MCF 10A (cell line): ENCODE measurements at regions not wholly inside any gene's neighbourhood (a gene's known extent, or its start where the extent isn't known, plus 50 kb on each side); places are given as distances from the start of the nearest gene placed in this dataset.

Source experiments
- BruUV-seq: library from RNA; stranded (reverse); fragments of 400-500 nt; replicated peaks from 2 replicates; lab custom pipeline; 2021; lab: Mats Ljungman, UMichigan
- CTCF ChIA-PET: fragments of 300-600 bp; sonication (Branson Sonifier 250); formaldehyde crosslinking; extraction: SDS; loops from one replicate; lab custom pipeline; 2021; ENCODE audit warnings: antibody characterized with exemption, inconsistent platforms; lab: Yijun Ruan, JAX
- POLR2A ChIA-PET: fragments of 300-600, 350-650 bp; sonication (Branson Sonifier 250); formaldehyde crosslinking; extraction: SDS; loops from one replicate; lab custom pipeline; 2020; ENCODE audit warnings: antibody characterized with exemption, inconsistent platforms; lab: Yijun Ruan, JAX
- DNase-seq: peaks from one replicate; pipeline ENCODE4 v3.0.0-alpha.2; 2018; ENCODE audit not compliant: unreplicated experiment
- H3K27ac Mint-ChIP-seq: one replicate; pipeline ENCODE4 v1.8.0; 2022; ENCODE audit warnings: mild to moderate bottlenecking, low read depth, mixed read lengths; ENCODE audit not compliant: unreplicated experiment
- H3K27me3 Mint-ChIP-seq: one replicate; pipeline ENCODE4 v1.8.0; 2022; ENCODE audit warnings: mixed read lengths; ENCODE audit not compliant: insufficient read depth, unreplicated experiment
- H3K36me3 Mint-ChIP-seq: one replicate; pipeline ENCODE4 v1.8.0; 2022; ENCODE audit warnings: mild to moderate bottlenecking, moderate library complexity, mixed read lengths; ENCODE audit not compliant: insufficient read depth, unreplicated experiment
- H3K4me1 Mint-ChIP-seq: one replicate; pipeline ENCODE4 v1.8.0; 2022; ENCODE audit warnings: mixed read lengths; ENCODE audit not compliant: insufficient read depth, unreplicated experiment
- H3K4me3 Mint-ChIP-seq: one replicate; pipeline ENCODE4 v1.8.0; 2022; ENCODE audit warnings: mild to moderate bottlenecking, moderate library complexity, mixed read lengths; ENCODE audit not compliant: unreplicated experiment
- H3K9me3 Mint-ChIP-seq: one replicate; pipeline ENCODE4 v1.8.0; 2022; ENCODE audit warnings: mixed read lengths; ENCODE audit not compliant: unreplicated experiment
- intact Hi-C: fragments of 100-400 bp; cut with micrococcal nuclease; formaldehyde crosslinking; loops from 2 replicates; pipeline ENCODE4 v1.14.1; 2022
- TF ChIP-seq, protein P1 (sequence below): fragments of 200-600 bp; IDR thresholded peaks from one replicate; pipeline ENCODE4 v1.8.0; 2022; ENCODE audit warnings: antibody characterized with exemption, mild to moderate bottlenecking; ENCODE audit not compliant: unreplicated experiment

DNA sequence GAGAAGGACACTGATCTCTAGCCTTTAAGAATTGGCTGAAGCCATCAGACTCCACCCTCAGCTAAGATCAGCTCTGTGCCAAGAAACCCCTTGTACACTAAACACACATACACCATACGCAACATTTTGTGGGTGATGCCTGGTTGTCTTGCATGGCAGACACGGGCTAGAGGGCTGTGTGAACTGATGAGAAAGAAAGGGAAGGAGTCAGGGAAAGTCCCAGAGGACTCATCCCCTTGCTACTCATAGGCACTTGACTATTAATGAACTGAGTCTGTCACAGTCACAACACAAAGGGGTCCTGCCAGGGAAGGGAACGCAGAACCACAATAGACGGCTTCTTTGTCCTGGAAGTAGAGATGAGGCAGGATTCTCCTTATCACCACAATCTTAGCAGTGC, 80.8 kb downstream of the EMP1 start:
- ChIA-PET CTCF (interaction anchor here (0.5 to 3.0 kb wide), 9 partner anchors 19 to 745 kb away, joined by 3 to 28 read pairs (median 6); no protein-coding TSS in a partner anchor), POLR2A (no interaction called here)
- H3K4me3 Mint-ChIP-seq = no peak overlapping the region
- TF ChIP-seq, protein P1, sequence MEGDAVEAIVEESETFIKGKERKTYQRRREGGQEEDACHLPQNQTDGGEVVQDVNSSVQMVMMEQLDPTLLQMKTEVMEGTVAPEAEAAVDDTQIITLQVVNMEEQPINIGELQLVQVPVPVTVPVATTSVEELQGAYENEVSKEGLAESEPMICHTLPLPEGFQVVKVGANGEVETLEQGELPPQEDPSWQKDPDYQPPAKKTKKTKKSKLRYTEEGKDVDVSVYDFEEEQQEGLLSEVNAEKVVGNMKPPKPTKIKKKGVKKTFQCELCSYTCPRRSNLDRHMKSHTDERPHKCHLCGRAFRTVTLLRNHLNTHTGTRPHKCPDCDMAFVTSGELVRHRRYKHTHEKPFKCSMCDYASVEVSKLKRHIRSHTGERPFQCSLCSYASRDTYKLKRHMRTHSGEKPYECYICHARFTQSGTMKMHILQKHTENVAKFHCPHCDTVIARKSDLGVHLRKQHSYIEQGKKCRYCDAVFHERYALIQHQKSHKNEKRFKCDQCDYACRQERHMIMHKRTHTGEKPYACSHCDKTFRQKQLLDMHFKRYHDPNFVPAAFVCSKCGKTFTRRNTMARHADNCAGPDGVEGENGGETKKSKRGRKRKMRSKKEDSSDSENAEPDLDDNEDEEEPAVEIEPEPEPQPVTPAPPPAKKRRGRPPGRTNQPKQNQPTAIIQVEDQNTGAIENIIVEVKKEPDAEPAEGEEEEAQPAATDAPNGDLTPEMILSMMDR = no peak
- no peak overlapping the region for H3K27ac Mint-ChIP-seq
- H3K4me1 Mint-ChIP-seq = no peaks in the 10 kb centered on the region
- H3K27me3 Mint-ChIP-seq = peaks cover 44% of the 10 kb centered on the region
- BruUV-seq = no TSS peak
- H3K9me3 Mint-ChIP-seq = no peaks in the 10 kb centered on the region
- DNase-seq = no peak
- H3K36me3 Mint-ChIP-seq = no peaks in the 10 kb centered on the region
- intact Hi-C loops = loop anchor here (5.0 to 10.0 kb wide), 3 partner anchors 68 to 588 kb away; no protein-coding TSS in a partner anchor

DNA sequence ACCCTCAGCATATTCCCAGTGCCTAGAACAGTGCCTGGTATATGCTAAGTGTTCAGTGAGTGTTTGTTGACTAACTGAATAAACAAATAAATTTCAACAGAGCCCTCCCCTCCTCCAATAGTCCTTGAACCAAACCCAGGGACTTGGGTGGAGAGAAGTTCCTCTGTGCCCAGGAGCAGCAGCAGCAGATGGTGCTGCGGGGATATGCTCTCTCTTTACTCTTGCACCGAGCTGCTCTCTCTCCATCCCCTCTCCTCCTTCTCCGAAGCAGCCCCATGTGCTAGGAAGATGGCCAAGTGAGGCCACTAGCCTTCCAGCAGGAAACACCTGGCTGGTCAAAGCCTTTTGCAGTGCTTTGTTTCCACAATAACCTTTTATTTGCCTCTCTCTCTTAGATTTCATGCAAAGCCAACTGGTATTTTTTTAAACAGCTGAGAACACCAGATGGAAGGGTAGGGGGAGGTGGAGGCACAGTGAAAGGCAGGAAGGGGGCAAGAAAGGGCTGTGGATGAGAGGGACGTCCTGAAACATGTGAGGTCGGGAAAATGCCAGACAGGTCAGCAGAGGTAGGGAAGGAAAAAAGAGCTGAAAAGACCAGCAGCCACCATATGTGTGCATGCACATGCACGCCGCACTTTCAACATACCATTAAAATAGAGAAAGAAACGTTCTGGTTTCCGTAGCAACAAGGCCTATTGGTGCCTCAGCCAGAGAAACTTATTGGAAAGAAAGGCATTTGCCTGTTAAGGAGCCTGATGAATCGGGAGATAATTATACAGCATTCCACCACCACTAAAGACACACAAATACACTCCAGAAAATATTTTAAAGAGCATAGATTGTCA, 78.9 kb downstream of the EMP1 start:
- no TSS peak for BruUV-seq
- peaks cover 62% of the 10 kb centered on the region for H3K27me3 Mint-ChIP-seq
- H3K27ac Mint-ChIP-seq = no peak overlapping the region
- no peaks in the 10 kb centered on the region for H3K36me3 Mint-ChIP-seq
- intact Hi-C loops = loop anchor here (5.0 to 10.0 kb wide), 3 partner anchors 69 to 589 kb away; no protein-coding TSS in a partner anchor
- H3K9me3 Mint-ChIP-seq = no peaks in the 10 kb centered on the region
- no peaks in the 10 kb centered on the region for H3K4me1 Mint-ChIP-seq
- CTCF ChIA-PET = interaction anchor here (0.6 to 4.2 kb wide), 9 partner anchors 14 to 1112 kb away, joined by 3 to 32 read pairs (median 4); no protein-coding TSS in a partner anchor
- TF ChIP-seq, protein P1 = no peak
- H3K4me3 Mint-ChIP-seq = no peak overlapping the region
- POLR2A ChIA-PET = no interaction called here
- DNase-seq = no peak

GRCh38 chr12:13273850-13274249, 77.3 kb downstream of the EMP1 start:
- ChIA-PET POLR2A (no interaction called here), CTCF (interaction anchor here (1.0 to 4.2 kb wide), 2 partner anchors 19 to 386 kb away, joined by 5 to 32 read pairs; no protein-coding TSS in a partner anchor)
- BruUV-seq = no TSS peak

More at GRCh38 chr12:13273850-13274249, 77.3 kb downstream of the EMP1 start:
- Mint-ChIP-seq H3K27ac (no peak overlapping the region), H3K4me3 (no peak overlapping the region), H3K4me1 (no peaks in the 10 kb centered on the region), H3K9me3 (no peaks in the 10 kb centered on the region), H3K27me3 (peaks cover 70% of the 10 kb centered on the region), H3K36me3 (no peaks in the 10 kb centered on the region)
- intact Hi-C loops = loop anchor here (10.0 kb wide), 2 partner anchors 71 to 591 kb away; no protein-coding TSS in a partner anchor
- no peak for DNase-seq
- TF ChIP-seq, protein P1 = no peak
